HG03025 (cell line): ENCODE measurements at regions not wholly inside any gene's neighbourhood (a gene's known extent, or its start where the extent isn't known, plus 50 kb on each side); places are given as distances from the start of the nearest gene placed in this dataset.

Source experiments
- ATAC-seq: cut with Tn5 transposase; IDR thresholded peaks from one replicate; pipeline ENCODE4 v1.9.1; 2021; ENCODE audit warnings: mild to moderate bottlenecking, moderate library complexity; ENCODE audit not compliant: unreplicated experiment, low FRiP score

DNA sequence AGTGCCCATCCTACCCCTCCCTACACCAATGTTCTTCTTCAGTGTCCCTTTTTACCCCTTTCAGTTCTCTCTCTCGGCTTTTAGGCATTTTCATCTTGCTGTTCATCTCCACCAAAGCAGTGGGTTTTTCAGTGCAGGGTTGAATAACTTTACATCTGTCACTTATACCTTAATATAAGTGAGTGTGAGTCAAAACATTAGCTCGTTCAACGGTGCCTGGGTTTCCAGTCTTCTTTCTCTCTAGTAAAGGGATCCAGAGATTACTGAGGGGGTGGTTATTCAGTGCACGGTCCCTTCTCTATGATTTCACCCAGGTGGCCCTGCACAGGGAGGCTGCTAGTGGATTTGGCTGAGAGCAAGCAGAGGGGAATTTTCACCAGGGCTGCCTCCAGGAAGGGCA, 210.6 kb upstream of the CDH5 start:
- ATAC-seq: peak; percentile 66

DNA sequence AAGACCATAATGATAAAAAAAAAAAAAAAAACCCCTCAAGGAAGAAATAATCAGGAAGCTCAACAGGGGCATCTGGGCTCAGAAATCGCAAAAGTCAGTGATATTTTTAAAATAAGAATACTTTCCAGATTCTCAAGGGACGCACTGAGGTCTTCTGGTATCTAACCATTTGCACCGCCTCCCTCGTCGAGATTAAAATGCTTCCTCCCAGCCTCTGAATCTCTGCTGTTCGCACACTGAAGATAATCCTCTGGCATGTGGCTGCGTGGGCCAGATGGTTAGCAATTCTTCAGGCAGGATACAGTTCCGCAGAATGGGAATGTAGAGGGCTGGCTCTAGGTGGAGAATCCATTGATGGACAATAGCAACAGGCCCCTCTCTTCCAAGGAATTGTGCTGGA, 211.7 kb upstream of the CDH5 start:
- ATAC-seq: no peak

DNA sequence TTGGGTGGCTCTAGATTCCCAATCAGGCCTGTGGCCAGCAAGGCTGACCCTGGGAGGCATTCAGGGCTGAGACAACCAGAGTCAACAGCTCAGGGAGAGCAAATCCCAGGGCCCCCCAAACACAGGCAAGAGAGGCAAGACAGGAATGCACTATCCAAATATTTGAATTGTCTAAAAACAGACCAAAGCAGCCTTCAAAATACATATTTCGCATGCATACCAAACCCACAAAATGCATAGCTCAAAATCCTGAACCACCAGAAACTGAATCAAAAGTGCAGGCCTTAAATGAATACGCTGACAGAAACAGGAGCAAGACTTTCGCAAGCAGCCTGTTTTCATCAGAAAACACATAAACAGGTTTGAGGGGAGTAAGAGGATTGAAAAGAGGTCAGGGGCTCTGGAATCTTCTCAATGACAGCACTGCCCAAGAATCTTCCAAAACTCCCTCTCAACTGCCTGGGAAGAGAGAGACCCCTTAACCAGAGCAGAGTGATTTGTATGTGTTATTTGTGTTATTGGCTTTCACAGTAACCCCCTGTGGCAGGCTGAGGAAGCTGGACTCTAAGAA, 213.6 kb upstream of the CDH5 start:
- no peak for ATAC-seq

DNA sequence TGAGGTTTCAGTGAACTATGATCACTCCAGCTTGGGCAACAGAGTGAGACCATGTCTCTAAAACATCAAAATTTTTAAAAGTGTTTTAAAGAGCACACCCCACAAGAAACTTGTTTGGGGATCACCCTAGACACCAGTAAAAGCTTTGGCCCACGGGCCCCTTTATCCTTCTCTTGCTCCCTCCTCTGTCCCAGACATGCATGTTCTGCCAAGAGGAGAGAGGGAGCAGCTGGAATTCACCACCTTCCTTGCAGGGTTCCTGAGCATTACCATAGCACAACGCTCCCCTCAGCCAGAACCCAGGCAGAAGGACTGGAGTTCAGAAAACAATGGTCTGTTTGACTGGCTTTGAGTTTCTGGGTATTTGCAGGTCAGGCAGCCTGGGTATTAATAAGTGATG, 214.3 kb upstream of the CDH5 start:
- ATAC-seq: no peak

DNA sequence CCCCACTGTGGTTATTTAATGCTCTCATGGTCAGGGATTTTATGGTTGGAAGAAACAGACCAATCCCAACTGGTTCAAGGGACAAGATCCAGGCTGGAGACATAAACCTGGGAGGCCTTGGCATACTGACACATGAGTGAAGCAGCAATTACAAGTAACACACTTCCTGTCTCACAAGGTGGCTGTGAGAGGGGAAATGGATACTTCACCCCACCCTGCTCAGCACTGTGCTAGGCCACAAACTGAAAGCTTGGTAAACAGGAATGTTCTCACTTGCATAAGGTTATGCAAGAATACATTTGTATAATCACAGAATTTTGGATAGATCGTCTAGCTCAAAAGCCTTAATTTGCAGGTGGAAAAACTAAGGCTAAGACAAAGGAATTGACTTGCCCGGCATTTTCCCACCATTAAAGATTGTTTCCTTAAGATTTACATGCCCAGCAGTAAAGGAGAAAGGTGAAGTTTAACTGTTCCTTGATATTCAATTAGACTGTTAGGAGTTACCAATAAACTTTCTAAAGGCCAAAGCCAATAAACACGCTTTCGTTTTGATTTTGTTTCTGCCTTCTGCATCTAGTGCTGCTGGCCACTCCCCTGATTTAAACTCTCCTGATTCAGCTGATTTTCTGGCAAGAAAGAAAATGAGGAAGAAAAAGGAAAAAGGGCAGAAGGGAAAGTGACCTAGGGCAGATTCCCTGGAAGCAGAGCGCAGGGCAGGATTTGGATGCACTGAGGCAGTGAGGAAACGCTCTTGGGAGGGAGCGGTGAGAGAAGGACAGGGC, 215.6 kb upstream of the CDH5 start:
- ATAC-seq: no peak

DNA sequence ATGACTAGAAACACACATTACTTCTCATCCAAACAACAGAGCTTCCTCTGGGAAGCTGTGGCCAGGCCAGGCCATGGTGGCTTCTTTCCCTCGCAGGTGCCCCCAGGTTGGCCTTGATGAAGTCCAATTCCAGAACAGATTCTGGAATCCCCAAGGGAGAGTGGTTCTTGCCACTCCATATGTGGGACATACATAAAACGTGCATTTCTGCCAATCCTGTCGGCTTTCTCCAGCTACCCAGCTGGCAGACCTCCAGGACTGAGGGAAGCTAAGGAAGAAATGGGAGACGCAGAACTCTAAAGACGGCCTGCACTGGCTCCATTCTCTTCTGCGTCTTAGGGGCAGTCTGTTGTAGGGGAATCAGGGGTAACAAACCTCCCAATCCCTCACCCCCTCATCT, 219.2 kb upstream of the CDH5 start:
- no peak for ATAC-seq

DNA sequence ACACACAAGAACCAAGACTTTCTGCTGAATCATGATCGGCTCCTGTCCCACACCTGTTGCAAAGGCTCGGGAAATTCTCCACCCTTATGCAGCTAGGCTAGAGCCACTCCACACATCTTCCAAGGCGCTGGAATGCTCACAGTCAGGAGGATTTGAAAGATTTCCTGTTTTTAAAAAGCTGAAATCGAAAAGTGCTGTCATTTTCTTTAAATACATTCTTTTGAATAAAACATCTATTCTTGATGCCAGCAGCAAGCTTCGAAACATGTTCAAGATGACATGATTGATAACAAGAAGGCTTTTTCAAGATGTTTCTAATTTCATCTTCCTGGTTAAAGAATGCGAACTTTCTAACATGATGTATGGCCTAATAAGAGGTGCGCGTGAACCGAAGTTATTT, 219.7 kb upstream of the CDH5 start:
- ATAC-seq: no peak

DNA sequence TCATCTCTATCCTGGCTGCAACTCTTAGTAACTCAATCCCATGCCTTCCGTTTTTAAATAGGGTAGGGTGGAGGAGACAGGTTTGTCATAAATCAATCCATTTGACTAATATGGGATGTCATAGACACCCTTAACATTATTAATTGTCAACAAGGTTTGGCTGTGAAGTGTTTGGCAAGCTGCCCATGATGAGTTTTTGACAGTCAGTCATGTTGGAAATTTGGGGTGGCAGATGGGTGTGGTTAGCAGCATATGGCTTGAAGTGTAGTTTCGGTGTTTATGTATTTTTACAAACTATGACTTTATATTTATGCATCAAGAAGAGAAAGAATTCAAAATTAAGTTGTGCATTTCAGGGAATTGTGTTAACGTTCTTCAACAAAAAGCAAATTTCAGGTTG, 221.8 kb upstream of the CDH5 start:
- no peak for ATAC-seq

DNA sequence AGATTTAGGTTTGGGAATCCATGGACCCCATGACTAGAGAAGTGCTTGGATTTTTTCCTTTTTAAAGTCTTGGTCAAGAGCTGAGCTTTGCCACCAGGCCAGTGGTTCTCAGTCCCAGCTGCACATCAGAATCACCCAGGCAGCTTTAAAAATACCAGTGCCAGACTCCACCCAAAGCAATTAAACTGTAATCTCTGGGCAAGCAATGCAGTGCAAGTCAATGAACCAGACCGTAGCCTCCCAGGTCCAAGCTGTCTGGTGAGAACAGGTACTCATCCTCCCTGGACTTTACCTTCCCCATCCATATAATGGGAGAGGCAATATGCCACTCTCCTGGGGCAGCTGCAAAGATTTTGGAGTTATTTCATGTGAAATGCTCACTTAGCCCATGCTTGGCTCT, 223.1 kb upstream of the CDH5 start:
- no peak for ATAC-seq

DNA sequence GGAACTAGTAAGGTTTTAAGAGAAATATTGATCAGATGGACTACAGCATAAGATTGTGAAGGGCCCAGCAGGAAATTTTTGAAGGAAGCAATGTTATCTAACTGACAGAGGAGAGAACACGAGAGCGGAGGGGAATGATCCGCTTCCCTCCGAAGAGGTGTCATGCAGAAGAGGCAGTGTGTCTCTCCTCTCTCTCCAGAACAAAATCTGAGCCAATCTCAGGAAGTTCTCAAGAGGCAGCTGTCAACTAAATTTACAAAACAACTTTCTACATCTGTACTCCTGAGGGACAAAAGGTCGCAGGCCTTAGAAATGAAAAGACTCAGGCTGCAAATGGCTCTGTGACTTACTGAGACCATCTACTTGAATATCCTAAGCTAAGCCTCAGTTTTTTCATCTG, 224.6 kb upstream of the CDH5 start:
- no peak for ATAC-seq

DNA sequence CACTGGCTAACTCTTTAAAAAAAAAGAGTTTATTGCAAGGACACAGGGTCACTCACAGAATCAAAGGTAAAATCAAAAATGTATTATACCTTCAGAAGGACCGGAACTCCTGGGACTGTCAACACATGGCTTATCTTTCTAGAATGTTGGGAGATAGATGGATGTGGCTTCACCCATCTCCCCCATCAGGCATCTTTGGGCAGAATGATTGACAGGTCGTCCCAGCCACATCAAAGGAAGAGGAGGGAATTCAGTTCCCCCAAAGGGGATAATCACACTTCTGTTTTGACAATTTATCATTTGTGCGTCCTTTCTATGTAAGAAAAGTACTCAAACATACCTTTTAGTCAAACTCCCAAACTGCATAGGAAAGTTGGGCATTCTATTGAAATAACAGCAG, 228.6 kb upstream of the CDH5 start:
- ATAC-seq: no peak

DNA sequence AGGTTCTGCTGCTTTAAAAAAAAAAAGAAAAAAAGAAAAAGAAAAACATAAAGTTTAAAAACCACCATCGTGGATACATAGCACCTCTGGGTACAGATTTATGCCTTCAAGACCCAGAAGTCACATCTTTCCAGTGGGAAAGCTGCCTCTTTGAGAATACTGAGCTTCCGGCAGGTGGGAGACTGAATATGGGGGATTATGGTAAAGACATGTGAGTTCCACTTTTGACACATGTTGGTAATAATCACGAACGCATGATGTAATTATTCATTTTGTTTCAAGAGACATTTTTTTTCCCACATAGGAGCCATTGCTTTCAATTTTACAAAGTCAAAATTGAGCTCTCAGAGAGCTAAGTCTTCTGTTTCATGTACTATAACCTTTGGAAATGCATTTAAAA, 229.7 kb upstream of the CDH5 start:
- no peak for ATAC-seq

DNA sequence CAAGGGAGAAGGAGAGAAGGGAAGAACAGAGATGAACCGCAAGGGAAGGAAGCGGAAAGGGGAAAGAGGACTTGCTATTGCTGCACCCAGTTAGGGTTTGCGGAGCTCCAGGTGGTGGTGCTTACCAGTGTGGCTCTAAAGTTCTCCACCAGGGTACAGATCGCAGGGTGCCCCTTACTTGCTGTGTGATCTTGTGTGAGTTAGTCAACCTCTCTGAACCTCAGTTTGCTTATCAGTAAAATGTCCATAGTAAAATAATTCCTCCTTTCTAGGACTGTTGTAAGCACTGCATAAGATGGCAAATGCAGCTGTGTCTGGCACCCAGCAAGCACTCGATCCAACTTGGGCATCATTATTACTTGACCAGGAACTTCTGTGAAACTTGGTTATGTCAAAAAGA, 230.7 kb upstream of the CDH5 start:
- no peak for ATAC-seq

DNA sequence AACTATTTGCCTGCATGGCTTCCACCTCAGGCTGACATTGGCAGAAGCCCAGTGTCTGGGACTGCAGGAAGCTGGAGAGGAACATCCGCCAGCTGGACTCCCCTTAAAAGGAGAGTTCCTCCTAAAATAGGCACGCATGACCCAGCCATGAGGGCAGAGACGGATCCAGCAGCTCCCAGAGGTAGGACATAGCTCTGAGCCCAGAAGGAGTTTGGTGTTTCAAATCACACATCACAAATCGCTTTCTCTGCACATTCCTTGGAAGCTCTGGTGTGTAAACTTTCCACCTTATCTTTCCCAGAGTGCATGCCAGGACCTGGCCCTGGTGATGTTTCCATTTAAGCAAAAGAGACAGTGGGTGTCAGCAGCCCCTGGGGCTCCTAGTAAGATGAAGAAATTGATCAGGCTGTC, 231.1 kb upstream of the CDH5 start:
- ATAC-seq: no peak

DNA sequence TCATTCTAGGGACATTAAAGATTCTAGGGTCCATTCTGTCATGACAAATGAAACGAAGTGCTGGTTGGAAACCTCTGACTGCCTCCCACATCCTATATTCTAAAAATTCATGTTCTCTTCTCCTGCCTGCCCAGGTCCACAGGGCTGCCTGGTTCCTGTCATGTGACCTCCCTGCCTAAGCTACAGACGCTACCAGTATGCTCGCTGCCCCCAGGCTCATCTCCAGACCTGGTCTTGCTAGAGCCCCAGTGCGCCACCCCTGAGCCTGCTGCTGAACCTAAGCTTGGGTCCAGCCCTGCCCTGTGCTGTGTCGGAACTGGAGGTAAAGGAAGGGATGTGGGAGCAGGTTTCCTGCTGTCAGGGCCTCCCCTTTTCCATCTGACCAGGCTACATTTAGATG, 231.6 kb upstream of the CDH5 start:
- ATAC-seq: no peak

DNA sequence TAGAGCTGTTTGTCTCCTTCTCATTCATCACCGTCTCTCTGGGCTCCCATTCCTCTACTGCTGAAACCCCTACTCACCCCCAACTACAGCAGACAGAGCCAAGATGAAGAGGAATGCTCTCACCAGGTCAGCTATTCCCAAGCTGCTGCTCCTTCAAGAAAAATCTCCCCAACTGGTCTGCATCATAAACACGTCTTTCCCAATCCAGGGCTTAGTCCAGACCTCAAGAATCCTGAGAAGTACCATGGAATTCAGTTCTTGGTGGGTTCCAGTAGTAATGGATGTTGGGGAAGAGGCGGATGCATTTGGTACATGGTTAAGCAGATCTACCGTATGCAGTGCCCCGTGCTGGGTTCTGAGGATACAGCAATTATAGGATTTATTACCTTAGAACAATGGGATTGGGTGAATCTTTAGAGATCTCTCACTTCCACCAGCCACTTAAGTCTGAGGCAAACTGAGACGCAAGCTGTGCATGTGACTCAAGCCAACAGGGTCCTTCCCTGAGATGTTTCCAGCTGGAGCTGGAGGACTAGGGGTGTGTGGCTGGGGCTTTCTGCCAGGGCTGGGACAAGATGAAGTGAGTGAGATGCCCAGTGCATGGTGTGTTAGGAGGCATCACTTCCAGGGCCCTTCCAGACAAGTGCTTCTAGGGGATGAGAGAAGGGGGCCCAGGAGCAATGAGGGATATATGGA, 232.7 kb upstream of the CDH5 start:
- no peak for ATAC-seq

DNA sequence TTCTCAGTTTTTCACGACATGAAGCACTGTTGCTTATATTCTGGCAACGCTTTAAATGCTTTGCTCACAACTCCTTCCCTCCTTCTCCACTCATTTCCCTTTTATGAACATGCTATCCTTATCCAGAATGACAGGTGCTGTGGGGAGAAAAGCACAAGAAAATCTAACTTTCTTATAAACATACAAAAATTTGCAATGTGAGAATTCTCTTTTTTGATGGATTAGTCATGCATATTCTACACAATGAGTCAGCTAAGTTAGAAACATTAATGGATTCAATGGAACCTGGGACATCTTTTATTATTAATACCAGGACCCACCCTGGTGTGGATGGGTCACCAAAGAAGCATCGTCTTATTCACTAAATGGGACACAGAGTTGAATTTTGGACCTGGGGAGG, 234.6 kb upstream of the CDH5 start:
- ATAC-seq: no peak

DNA sequence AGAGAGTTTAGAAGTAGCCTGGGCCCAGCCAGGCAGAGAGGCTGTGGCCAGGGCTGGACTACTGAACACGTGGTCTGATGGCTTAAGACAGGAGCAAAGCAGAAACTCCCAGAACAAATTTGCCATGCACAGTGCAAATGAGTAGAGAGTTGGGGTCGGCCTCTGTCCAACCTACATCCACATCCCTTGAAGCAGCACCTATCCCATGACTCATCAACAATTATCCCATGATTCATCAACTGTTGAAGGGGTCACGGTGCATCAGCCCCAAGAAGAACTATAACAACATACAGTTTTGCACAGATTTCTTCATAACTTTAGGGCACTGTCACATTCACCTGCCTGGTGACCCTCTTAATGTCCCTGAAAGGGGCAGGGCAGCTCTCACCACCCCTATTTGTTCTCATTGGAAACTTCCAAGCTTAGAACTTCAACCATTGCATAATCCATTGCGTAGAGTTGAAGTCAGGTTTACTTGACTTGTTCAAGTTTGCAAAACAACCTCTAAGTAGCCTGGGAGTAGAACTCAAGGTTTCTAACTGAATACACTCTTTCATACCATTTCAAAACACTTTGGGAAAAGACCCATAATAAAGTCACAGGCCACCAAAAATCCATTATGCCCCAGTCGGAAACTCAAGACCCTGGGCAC, 235.2 kb upstream of the CDH5 start:
- ATAC-seq: no peak

DNA sequence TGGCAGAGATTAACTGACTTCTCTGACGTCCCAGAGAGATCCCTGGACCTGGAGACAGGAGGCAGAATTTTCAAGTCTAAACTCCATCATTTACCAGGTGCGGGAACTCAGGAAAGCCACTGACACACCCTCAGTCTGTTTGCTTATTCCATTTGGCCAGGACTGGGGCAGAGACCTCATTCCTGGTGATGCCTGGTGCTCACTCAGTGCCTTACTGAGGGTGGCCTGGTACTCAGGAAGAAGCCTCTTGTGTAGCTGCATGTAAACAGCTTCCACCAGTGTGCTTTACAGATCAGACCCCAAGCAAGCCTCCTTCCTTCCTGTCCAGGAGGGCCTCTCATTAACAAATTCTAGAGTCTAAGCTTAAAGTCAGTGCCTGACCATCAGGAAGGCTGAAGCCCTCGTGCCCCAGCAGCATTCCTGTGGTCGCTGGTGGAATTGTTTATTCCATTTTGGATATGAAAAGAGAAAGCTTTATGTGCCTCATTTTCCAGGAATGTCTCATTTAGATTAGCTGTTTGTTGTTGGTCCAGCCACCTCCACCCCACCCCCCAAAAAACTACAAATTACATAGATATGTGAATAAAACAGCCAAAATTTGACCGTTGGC, 236.1 kb upstream of the CDH5 start:
- no peak for ATAC-seq

DNA sequence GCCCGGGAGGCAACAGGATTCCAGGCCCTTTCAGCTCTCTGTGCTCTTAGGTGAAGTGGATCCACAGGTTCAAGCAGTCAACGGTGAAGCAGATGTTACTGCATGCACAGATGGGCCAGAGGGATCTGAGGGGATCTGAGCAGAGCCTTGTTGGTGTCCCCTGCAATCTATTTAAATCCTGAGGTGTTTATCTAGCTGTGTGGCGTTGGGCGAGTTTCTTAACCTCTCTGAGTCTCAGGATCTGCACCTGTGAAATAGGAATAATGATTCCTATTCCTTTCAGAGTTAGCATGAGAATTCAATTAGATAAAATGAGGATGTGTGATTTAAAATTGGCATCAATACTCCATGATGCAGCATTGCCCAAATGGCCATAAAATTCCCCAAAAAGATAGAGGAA, 237.3 kb upstream of the CDH5 start:
- ATAC-seq: no peak

DNA sequence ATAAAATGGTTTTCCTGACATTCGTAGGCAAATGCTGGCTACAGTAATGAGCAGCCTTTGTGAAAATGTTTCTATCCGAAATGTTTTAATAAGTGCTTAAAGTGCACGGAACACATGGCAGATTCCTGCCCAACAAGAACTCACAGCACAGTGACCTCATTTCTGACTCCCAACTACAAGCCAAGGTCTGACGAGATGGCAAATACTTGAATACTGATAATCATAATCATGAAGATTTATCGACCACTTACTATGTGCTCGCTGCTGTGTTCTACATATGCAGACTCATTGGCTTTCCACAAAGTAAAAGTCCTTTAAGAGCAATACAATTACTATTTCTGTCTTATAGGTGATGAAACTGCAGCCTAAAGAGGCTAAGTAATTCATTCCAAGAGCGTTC, 238.1 kb upstream of the CDH5 start:
- ATAC-seq: no peak
